AG08396 (cell line): ENCODE measurements at regions not wholly inside any gene's neighbourhood (a gene's known extent, or its start where the extent isn't known, plus 50 kb on each side); places are given as distances from the start of the nearest gene placed in this dataset.

Experiments
- DNase-seq: peaks from one replicate; pipeline ENCODE4 v3.0.0; 2012; ENCODE audit warnings: low spot score, mixed read lengths

- no peak for DNase-seq
These were observed 434.5 kb upstream of the MANEA start for GRCh38 chr6:95142661-95143335.

GRCh38 chr6:95143408-95144180 is 433.7 kb upstream of the MANEA start:
- DNase-seq, result no peak

- no peak for DNase-seq
These were observed 431.9 kb upstream of the MANEA start for GRCh38 chr6:95145457-95145856.

DNA sequence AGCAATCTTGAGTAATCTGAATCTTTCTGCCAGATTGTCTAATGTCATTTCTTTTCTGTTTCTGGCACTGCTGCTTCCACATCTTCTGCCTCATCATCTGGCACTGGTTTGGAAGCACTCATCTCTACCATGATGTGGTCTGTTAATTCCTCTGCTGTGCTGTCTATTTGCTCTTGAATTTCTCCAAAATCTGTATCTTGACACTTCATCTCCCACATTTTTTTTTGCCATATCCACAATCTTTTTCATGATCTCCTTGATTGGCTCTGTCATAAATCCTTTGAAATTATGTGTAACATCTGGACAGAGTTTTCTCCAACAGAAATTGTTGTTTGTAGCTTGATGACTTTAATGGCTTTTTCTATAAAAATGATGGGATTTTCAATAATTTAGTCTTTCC is 417.8 kb upstream of the MANEA start:
- DNase-seq, result no peak

GRCh38 chr6:95169775-95170174 is 407.6 kb upstream of the MANEA start:
- DNase-seq, result no peak

- DNase-seq, result no peak
These were observed 401.2 kb upstream of the MANEA start for GRCh38 chr6:95175927-95176675.

DNA sequence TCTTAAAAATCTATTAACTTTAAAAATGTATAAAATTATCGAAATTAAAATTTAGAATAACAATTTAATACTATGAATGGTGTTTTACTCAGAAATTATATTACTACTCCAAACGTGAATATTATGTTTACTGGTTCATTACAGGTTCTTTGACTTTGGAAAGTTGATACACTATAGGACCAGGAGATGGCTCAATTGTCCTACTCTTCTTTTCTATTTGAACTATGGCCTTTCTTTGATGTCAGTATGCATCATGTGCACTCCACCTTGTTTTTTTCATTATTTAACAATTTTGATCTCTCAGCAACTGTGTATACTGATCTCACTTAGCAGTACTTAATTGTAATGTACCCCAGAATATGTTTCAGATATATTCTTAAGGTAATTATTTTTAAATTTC is 391.5 kb upstream of the MANEA start:
- DNase-seq, result no peak

GRCh38 chr6:95186710-95187109 is 390.6 kb upstream of the MANEA start:
- no peak for DNase-seq

- no peak for DNase-seq
These were observed 379.7 kb upstream of the MANEA start for GRCh38 chr6:95197590-95197989.

GRCh38 chr6:95203153-95203754 is 374.1 kb upstream of the MANEA start:
- peak; percentile 1 for DNase-seq

- no peak for DNase-seq
These were observed 373.2 kb upstream of the MANEA start for GRCh38 chr6:95204178-95204577.

DNA sequence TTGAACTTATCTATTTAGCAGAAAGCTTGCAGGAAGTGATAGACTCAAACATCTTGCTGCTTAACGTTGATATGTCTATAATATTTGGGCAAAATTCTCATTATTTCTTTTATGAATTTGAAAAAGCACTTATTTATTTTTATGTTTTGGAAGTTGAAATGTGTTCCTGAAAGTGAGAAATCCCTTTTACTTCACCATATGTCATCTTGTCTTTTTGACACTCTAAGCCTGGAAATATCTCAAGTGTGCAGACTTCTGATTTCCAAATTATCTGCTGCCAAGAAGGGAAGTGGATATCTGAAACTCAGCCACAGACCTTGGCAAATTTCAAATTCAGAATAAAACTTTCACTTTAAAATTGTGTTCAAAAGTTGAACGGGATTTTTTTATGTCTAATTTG is 368.7 kb upstream of the MANEA start:
- no peak for DNase-seq

- no peak for DNase-seq
These were observed 368.3 kb upstream of the MANEA start for GRCh38 chr6:95209074-95209473.

- DNase-seq, result no peak
These were observed 360.8 kb upstream of the MANEA start for GRCh38 chr6:95216555-95216954.

GRCh38 chr6:95227351-95227750 is 350.0 kb upstream of the MANEA start:
- DNase-seq, result no peak

DNA sequence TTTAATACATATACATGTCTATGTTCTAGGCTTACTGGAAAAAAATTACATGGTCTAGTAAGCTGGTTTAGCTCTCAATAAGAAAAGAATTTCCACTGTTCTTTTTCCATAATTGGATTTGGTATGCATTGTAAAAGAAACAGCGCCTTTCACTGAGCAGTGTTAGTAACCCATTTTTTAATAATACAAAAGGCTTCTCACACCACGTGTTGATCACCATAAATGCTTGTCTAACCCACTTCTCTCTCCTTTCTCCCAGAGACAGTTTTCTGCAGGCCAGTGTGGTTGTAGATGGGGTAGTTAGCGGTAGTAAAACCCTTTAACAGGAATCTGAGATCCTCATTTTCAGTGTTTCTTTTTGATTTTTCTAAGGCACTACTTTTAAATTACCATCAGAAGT is 348.7 kb upstream of the MANEA start:
- no peak for DNase-seq

GRCh38 chr6:95230071-95230740 is 347.1 kb upstream of the MANEA start:
- DNase-seq, result no peak

- no peak for DNase-seq
These were observed 345.9 kb upstream of the MANEA start for GRCh38 chr6:95231416-95231815.

GRCh38 chr6:95232446-95232845 is 344.9 kb upstream of the MANEA start:
- DNase-seq, result no peak

- DNase-seq, result no peak
These were observed 343.5 kb upstream of the MANEA start for GRCh38 chr6:95233879-95234278.

DNA sequence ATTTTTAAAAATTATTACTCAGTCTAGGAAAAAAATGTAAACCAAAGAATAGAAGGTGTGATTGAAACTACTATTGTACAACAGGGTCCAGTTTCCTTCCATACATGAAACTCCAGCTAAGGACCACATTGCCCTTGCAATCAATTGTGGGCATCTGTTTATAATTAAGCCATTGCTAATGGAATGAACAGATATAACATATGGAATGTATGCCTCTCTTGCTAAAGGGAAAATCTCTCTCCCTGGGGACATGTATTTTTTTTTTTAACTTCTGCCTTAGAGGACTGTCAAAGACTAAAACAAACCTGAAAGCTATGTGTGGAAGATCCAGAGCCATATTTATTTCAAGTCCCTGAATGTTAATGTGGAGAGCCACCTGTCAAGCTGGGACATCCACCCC is 336.8 kb upstream of the MANEA start:
- no peak for DNase-seq

DNA sequence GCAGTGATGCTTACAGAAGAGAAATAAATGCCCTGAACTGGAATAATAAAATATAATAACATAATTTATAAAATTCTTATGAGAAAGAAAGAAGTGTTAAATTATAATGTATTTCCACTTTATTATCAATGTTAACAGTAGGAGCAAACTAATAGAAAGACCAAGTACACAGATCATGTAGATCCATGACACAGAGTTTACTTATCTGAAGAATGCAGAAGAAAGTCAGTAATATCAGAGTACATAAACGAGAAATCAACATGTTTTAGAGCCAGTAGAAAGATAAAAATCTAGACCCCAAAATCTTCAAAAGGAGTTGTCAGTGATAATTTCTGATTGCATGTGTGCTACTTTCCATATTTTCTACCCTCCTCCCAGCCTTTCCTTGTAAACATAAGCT is 334.8 kb upstream of the MANEA start:
- no peak for DNase-seq
